H1 (cell line): ENCODE measurements at regions not wholly inside any gene's neighbourhood (a gene's known extent, or its start where the extent isn't known, plus 50 kb on each side); places are given as distances from the start of the nearest gene placed in this dataset.

Source experiments
- CTCF ChIA-PET: fragments of 300-600 bp; sonication (Branson Sonifier 250); formaldehyde crosslinking; loops from one replicate; lab custom pipeline; 2021; ENCODE audit not compliant: partially characterized antibody; lab: Charles Lee
- POLR2A ChIA-PET: fragments of 300-600 bp; sonication (Branson Sonifier 250); formaldehyde crosslinking; loops from one replicate; lab custom pipeline; 2021; ENCODE audit warnings: inconsistent platforms; ENCODE audit not compliant: partially characterized antibody; lab: Charles Lee
- DNase-seq, 2 experiments: peaks; one replicate each; pipeline versions ENCODE4 v3.0.0 to v3.0.0-alpha.2; 2010 to 2022; ENCODE audit warnings: low spot score in 2 of 2, low read depth in 1 of 2, mixed read lengths in 1 of 2
- FAIRE-seq: peaks from 2 replicates; lab custom pipeline; 2011; peaks lifted over from hg19 to GRCh38; lab: Jason Lieb, UNC
- H2AFZ ChIP-seq: 2 replicates; pipeline ENCODE4 v1.8.1; 2012; ENCODE audit warnings: low read length, inconsistent platforms
- H2AK5ac ChIP-seq: 2 replicates; pipeline ENCODE4 v1.6.1; 2013; ENCODE audit warnings: low read depth, low read length
- H2BK120ac ChIP-seq: replicated peaks from 2 replicates; pipeline ENCODE3; 2013; ENCODE audit warnings: low read depth, low read length, inconsistent platforms
- H2BK12ac ChIP-seq: 2 replicates; pipeline ENCODE4 v1.6.1; 2013; ENCODE audit warnings: low read depth, low read length
- H2BK15ac ChIP-seq: 2 replicates; pipeline ENCODE4 v1.6.1; 2013; ENCODE audit warnings: low read length
- H2BK20ac ChIP-seq: 2 replicates; pipeline ENCODE4 v1.6.1; 2013; ENCODE audit warnings: low read length
- H2BK5ac ChIP-seq: 2 replicates; pipeline ENCODE4 v1.6.1; 2013; ENCODE audit warnings: low read depth, low read length
- H3K14ac ChIP-seq: 2 replicates; pipeline ENCODE4 v1.6.1; 2013; ENCODE audit warnings: inconsistent platforms; ENCODE audit not compliant: insufficient read length
- H3K18ac ChIP-seq: 2 replicates; pipeline ENCODE4 v1.6.1; 2013; ENCODE audit warnings: low read length; ENCODE audit errors: extremely low read depth
- H3K23ac ChIP-seq: 2 replicates; pipeline ENCODE4 v1.6.1; 2013; ENCODE audit warnings: inconsistent platforms; ENCODE audit not compliant: insufficient read length
- H3K23me2 ChIP-seq: 2 replicates; pipeline ENCODE4 v1.6.1; 2013; ENCODE audit warnings: low read depth, low read length
- H3K27ac ChIP-seq: 2 replicates; pipeline ENCODE4 v1.6.1; 2011; ENCODE audit warnings: low read depth, low read length, inconsistent platforms
- H3K27me3 ChIP-seq, 4 experiments: replicated peaks in 1 of 4; 1 replicate in 1 of 4; 2 replicates in 3 of 4; pipeline versions ENCODE4 v1.6.1 to v1.8.1; 2011 to 2013; ENCODE audit warnings: low read length in 3 of 4, mild to moderate bottlenecking in 3 of 4, inconsistent platforms in 2 of 4, mixed read lengths in 2 of 4, moderate library complexity in 1 of 4; ENCODE audit not compliant: control insufficient read depth in 3 of 4, insufficient read depth in 3 of 4; ENCODE audit errors: extremely low read depth in 1 of 4
- H3K36me3 ChIP-seq, 4 experiments: 2 replicates each; pipeline versions ENCODE4 v1.6.1 to v1.8.1; 2011 to 2013; ENCODE audit warnings: mild to moderate bottlenecking in 4 of 4, low read length in 3 of 4, moderate library complexity in 2 of 4, control low read depth in 1 of 4, inconsistent platforms in 1 of 4; ENCODE audit not compliant: insufficient read depth in 4 of 4, control insufficient read depth in 2 of 4
- H3K4ac ChIP-seq: replicated peaks from 2 replicates; pipeline ENCODE3; 2013; ENCODE audit warnings: low read length, low read depth, mixed read lengths, inconsistent platforms; ENCODE audit not compliant: insufficient read length
- H3K4me1 ChIP-seq, 4 experiments: replicated peaks in 1 of 4; 1 replicate in 1 of 4; 2 replicates in 3 of 4; pipeline versions ENCODE4 v1.6.1 to v1.8.1; 2011 to 2013; ENCODE audit warnings: low read length in 3 of 4, inconsistent platforms in 2 of 4, mixed read lengths in 1 of 4; ENCODE audit not compliant: insufficient read depth in 4 of 4, control insufficient read depth in 3 of 4
- H3K4me2 ChIP-seq, 2 experiments: 2 replicates each; pipeline versions ENCODE4 v1.6.1 to v1.8.1; 2011 to 2013; ENCODE audit warnings: low read depth in 2 of 2, low read length in 2 of 2, control low read depth in 1 of 2, inconsistent platforms in 1 of 2, mild to moderate bottlenecking in 1 of 2; ENCODE audit not compliant: insufficient read depth in 1 of 2
- H3K4me3 ChIP-seq, 4 experiments: fragments of 200-600, 300-600 bp in 1 of 4; sonication (generic), shearing (Covaris generic), sonication (Bioruptor Twin) in 1 of 4; 2 replicates each; pipeline versions ENCODE4 v1.5.1 to v1.8.1; 2011 to 2016; ENCODE audit warnings: low read length in 4 of 4, low read depth in 3 of 4, control low read depth in 2 of 4, inconsistent platforms in 2 of 4, mild to moderate bottlenecking in 2 of 4, mixed read lengths in 1 of 4, moderate library complexity in 1 of 4; ENCODE audit not compliant: insufficient read depth in 2 of 4; ENCODE audit errors: extremely low read depth in 1 of 4
- H3K56ac ChIP-seq: replicated peaks from 2 replicates; pipeline ENCODE3; 2013; ENCODE audit warnings: low read depth, mild to moderate bottlenecking, mixed read lengths, low read length, inconsistent platforms; ENCODE audit not compliant: insufficient read length
- H3K79me1 ChIP-seq: 2 replicates; pipeline ENCODE4 v1.6.1; 2013; ENCODE audit warnings: low read depth, low read length, control low read depth
- H3K79me2 ChIP-seq, 2 experiments: 2 replicates each; pipeline versions ENCODE4 v1.6.1 to v1.8.1; 2012 to 2013; ENCODE audit warnings: low read length in 2 of 2, mild to moderate bottlenecking in 2 of 2, inconsistent platforms in 1 of 2; ENCODE audit not compliant: insufficient read depth in 2 of 2, control insufficient read depth in 1 of 2
- H3K9ac ChIP-seq, 4 experiments: replicated peaks in 1 of 4; 1 replicate in 1 of 4; 2 replicates in 3 of 4; pipeline versions ENCODE4 v1.6.1 to v1.8.1; 2011 to 2013; ENCODE audit warnings: low read depth in 3 of 4, low read length in 3 of 4, control low read depth in 2 of 4, mild to moderate bottlenecking in 2 of 4, moderate library complexity in 2 of 4, inconsistent platforms in 1 of 4; ENCODE audit errors: extremely low read depth in 1 of 4
- H3K9me3 ChIP-seq, 2 experiments: 2 replicates each; pipeline versions ENCODE4 v1.6.1 to v1.8.1; 2012 to 2013; ENCODE audit warnings: mild to moderate bottlenecking in 2 of 2, moderate library complexity in 2 of 2, control low read depth in 1 of 2, inconsistent platforms in 1 of 2, low read depth in 1 of 2, low read length in 1 of 2, mixed read lengths in 1 of 2; ENCODE audit not compliant: insufficient read depth in 2 of 2
- H4K20me1 ChIP-seq, 2 experiments: replicated peaks in 1 of 2; 2 replicates each; pipeline versions ENCODE3 to v1.8.1; 2011 to 2013; ENCODE audit warnings: inconsistent platforms in 2 of 2, low read length in 2 of 2, mild to moderate bottlenecking in 1 of 2; ENCODE audit not compliant: insufficient read depth in 2 of 2, control insufficient read depth in 1 of 2
- H4K5ac ChIP-seq: 2 replicates; pipeline ENCODE4 v1.6.1; 2013; ENCODE audit warnings: low read length, low read depth, mixed read lengths, inconsistent platforms; ENCODE audit not compliant: insufficient read length
- H4K8ac ChIP-seq: 2 replicates; pipeline ENCODE4 v1.8.0; 2013; ENCODE audit warnings: mild to moderate bottlenecking, moderate library complexity, low read length, inconsistent platforms; ENCODE audit not compliant: insufficient read depth; ENCODE audit errors: extremely low read depth
- H4K91ac ChIP-seq: replicated peaks from 2 replicates; pipeline ENCODE3; 2013; ENCODE audit warnings: low read length, mixed read lengths, inconsistent platforms; ENCODE audit not compliant: insufficient read length
- CTBP2 ChIP-seq: IDR thresholded peaks from 2 replicates; pipeline ENCODE4 v1.7.0; 2011; ENCODE audit warnings: borderline replicate concordance, mild to moderate bottlenecking, moderate library complexity, mixed read lengths, low read length; ENCODE audit not compliant: insufficient read depth, insufficient read length
- HDAC6 ChIP-seq: IDR thresholded peaks from one replicate; pipeline ENCODE4 v1.7.1; 2012; ENCODE audit warnings: low read depth, mild to moderate bottlenecking, inconsistent platforms, low read length, moderate library complexity
- SIRT6 ChIP-seq: IDR thresholded peaks from one replicate; pipeline ENCODE4 v1.7.1; 2012; ENCODE audit warnings: low read length, inconsistent platforms
- WGBS, 2 experiments: shearing (Covaris generic) in 1 of 2; methylation state at CpG; one replicate each; pipeline versions ENCODE4 v1.1.6 to v1.1.7; 2013 to 2015; ENCODE audit warnings: low lambda C conversion rate in 2 of 2, mixed read lengths in 2 of 2, inconsistent platforms in 1 of 2, low coverage in 1 of 2, missing lambda C conversion rate in 1 of 2; ENCODE audit not compliant: insufficient replicate concordance in 2 of 2, insufficient coverage in 1 of 2, insufficient read length in 1 of 2; ENCODE audit errors: extremely low coverage in 1 of 2, missing lambda C conversion rate in 1 of 2; 5-methylcytosine and 5-hydroxymethylcytosine counted together

DNA sequence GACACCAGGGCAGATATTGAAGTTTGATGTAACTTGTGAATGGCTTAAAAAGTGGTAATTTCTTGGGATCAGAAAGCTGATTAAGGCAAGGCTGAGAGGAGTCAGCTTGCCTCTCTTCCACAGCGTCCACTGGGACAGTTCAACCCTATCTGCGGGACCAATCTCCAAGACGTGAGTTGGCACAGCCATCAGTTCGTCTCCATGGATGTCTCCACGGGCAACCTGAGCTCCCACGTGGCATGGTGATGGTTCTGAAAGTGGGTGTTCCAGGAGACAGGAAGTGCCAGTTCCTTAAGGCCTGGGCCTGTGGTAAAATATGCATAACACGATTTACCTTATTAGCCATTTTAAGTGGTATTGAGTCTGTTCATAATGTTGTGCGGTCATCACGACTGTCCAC lies 67.9 kb upstream of the BHLHE23 start:
- no peaks in the 10 kb centered on the region; a peak in 1 of 4 replicates for H3K9me3 ChIP-seq
- no peak overlapping the region for H2BK5ac ChIP-seq
- no peak overlapping the region for H4K91ac ChIP-seq
- H3K4me1 ChIP-seq = peaks cover 0 to 3% (median 0%) of the 10 kb centered on the region in 4 experiments; a peak in 2 of 7 replicates
- H2BK15ac ChIP-seq = no peak overlapping the region
- no peak overlapping the region for H3K4me2 ChIP-seq
- H3K36me3 ChIP-seq = no peaks in the 10 kb centered on the region
- no peaks in the 10 kb centered on the region for H3K79me1 ChIP-seq
- no peak overlapping the region for H2AFZ ChIP-seq
- H3K27me3 ChIP-seq = peaks cover 9 to 26% (median 19%) of the 10 kb centered on the region in 4 experiments
- TF ChIP-seq SIRT6 (no peak), CTBP2 (no peak), HDAC6 (no peak)
- WGBS, 2 experiments = 65% methylated on average over 9 of the region's 9 CpGs; no CpG with 5 or more reads in 1 of the 2 experiments
- no peak overlapping the region for H3K18ac ChIP-seq
- H2BK20ac ChIP-seq = no peak overlapping the region
- H3K4me3 ChIP-seq = no peak overlapping the region
- DNase-seq (peak in 1 of 2 experiments; percentile 14), FAIRE-seq (no peak)
- H4K5ac ChIP-seq = no peak overlapping the region
- H3K4ac ChIP-seq = no peak overlapping the region
- no peak overlapping the region for H3K9ac ChIP-seq
- H3K23me2 ChIP-seq = peaks cover 3% of the 10 kb centered on the region; the same call in 1 of the 2 replicates
- H3K56ac ChIP-seq = no peak overlapping the region
- H3K14ac ChIP-seq = no peak overlapping the region
- no peak overlapping the region for H2AK5ac ChIP-seq
- H3K23ac ChIP-seq = no peak overlapping the region
- no peak overlapping the region for H3K27ac ChIP-seq
- no peak overlapping the region for H4K8ac ChIP-seq
- no peaks in the 10 kb centered on the region for H3K79me2 ChIP-seq
- H2BK120ac ChIP-seq = no peak overlapping the region
- CTCF ChIA-PET = no interaction called here
- no peaks in the 10 kb centered on the region for H4K20me1 ChIP-seq
- no peak overlapping the region for H2BK12ac ChIP-seq
- POLR2A ChIA-PET = no interaction called here
